Endometrium (tissue), 2 donors: ENCODE measurements at regions not wholly inside any gene's neighbourhood (a gene's known extent, or its start where the extent isn't known, plus 50 kb on each side); places are given as distances from the start of the nearest gene placed in this dataset.
A peak's percentile ranks its signal among the peaks of the same experiment; 100 is the strongest.
"Not testable (repeated sequence)": the region's sequence is repeated elsewhere in the genome, so short reads cannot be mapped to it uniquely, and the experiment has no call there.

ENCODE experiments used
- FAIRE-seq: peaks from 2 replicates; lab custom pipeline; 2012; peaks lifted over from hg19 to GRCh38; lab: Jason Lieb, UNC
- donor health status: control.
- donor health status: control.

GRCh38 chr11:23257088-23257487 lies 396.8 kb upstream of the CCDC179 start:
- no peak for FAIRE-seq

DNA sequence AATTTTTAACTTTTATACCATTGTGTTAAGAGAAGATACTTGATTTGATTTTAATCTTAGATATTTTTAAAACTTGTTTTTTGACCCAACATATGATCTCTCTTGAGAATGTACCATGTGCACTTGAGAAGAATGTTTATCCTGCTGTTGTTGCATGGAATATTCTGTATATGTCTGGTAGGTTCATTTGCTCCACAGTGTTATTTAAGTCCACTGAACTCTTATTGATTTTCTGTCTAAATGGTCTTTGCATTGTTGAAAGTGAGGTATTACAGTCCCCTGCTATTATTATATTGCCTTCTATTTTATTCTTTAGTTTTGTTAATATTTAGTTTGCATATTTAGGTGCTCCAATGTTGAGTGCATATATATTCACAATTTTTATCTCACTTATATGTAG lies 397.3 kb upstream of the CCDC179 start:
- no peak for FAIRE-seq

DNA sequence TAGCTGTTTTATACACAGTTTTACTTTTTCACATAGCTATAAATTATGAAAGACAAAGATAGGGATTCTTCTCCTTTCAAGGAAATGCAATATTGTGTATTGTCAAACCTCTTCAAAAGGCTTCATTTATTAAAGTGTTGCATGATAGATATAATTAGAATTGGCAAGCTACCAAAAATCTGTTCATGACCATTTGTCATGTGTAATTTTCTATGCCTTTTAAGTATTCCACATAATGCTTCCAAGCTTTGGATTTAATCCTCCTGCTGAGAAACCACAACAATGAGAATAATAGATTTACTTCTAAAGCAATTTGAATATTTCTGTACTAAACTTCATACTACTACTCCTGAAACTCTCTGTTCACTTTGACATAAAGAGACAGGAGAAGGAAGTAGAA lies 403.2 kb upstream of the CCDC179 start:
- FAIRE-seq: no peak

GRCh38 chr11:23272095-23272494 lies 411.8 kb upstream of the CCDC179 start:
- no peak for FAIRE-seq

DNA sequence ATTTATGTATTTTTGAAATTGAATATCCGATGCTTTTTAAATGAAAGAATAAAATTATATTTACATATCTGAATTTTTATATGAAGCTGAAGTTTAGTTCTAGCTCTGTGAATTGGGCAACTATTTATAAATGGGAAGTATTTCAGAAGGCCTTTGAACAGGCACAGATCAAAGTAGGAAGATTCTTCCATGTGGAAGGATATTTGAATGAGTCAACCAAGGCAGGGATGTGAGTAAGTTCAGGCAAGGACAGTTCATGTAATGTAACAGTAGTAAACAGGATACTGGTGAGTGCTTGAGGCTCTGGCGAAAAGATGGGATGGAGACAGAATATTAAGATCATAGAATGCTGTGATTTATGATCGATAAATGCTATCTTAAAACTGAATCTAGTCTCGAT lies 417.8 kb upstream of the CCDC179 start:
- FAIRE-seq: no peak

DNA sequence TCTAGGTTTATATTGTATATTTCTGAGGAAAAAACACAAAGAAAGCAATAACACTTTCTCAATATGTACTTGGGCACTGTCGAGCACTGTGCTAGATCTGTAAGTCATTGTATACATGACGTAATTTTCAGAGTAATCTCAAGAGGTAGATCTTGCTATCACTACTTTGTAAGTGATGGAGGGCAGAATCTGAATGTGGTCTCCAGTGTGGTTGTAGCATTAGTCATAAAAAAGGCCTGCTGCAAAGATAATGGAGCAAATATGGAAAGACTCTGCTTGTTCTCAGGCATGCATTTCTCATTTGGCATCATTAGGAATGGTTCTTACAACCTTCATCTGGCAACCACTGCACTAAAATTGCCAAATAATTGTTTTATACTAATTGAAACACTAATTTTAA lies 419.8 kb upstream of the CCDC179 start:
- no peak for FAIRE-seq

GRCh38 chr11:23283666-23284065 lies 423.4 kb upstream of the CCDC179 start:
- FAIRE-seq: no peak

GRCh38 chr11:23284631-23285030 lies 424.4 kb upstream of the CCDC179 start:
- FAIRE-seq: no peak

GRCh38 chr11:23288003-23288783 lies 427.9 kb upstream of the CCDC179 start:
- FAIRE-seq: no peak

DNA sequence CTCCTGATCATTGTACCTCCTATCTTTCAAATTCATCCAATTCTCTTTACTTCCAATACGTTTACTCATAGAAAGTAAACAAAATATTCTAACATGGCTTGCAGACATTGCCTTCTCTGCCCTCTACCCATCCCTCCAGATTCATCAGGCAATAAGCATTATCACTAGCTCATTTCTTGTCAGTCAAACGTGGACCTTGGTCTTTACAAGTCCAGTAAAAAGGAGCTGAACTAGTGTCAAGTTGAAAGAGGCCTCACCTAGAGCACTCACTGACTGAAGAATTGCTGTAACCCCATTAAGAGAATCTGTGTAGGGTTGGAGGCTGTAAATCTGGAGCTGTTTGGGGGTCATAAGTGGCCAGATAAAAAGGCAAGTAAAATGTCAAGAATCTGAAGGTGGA lies 435.0 kb upstream of the CCDC179 start:
- FAIRE-seq: no peak

GRCh38 chr11:23308041-23308440 lies 447.8 kb upstream of the CCDC179 start:
- no peak for FAIRE-seq

DNA sequence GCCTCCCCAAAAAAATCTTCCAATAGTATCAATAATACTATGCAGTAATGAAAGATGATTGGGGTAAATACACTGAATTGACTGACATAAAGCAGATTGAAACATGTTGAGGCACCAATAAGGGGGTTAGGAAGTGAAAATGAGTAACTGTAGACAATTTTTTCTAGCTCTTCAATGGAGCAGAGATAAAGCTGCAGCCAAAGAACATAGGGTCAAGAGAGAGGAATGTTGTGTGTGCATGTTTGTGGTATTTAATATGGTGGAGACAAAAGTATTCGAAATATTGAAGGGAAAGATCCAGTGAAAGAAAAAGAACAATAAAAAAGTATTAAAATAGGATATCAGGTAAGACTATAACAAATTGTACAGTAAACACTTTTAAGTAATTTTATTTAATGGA lies 450.0 kb upstream of the CCDC179 start:
- no peak for FAIRE-seq

GRCh38 chr11:23311986-23312940 lies 452.0 kb upstream of the CCDC179 start:
- no peak for FAIRE-seq

GRCh38 chr11:23313001-23313400 lies 452.7 kb upstream of the CCDC179 start:
- FAIRE-seq: no peak

DNA sequence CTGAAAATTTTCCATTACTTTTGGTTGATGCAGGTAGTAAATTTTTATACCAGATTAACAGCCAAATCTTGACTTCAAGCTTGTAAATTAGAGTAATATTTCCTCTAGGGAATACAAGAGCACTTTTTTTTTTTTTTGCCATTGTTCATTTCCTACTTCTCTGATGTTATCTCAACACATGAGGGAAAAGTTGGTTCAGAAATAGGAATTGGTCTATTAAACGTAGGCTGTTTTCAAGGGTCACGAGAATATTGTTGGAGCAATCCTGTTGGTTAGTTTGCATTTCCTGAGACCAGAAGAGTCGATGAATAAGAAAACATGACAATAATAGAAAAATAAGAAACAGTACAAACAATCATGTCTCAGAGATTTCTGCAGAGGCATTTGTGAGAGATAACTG lies 453.9 kb upstream of the CCDC179 start:
- no peak for FAIRE-seq

DNA sequence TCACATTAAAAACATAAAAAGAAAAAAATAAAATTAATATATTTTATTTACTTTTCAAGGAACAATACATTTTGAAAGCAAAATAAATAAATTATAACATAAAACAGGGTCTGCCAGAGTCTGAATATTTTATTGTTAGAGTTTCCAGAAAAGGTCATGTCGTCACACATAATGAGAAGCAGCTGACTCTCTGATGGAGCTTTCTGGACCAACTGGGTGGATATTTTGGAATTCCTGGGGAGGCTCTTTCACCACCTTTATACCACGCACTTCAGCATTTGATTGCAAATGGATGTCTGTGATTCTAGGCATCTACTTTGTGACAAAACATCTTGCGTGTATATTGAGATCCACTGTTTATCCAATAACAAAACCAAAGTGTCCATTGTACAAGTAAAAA lies 455.0 kb upstream of the CCDC179 start:
- FAIRE-seq: no peak

- no peak for FAIRE-seq
These were observed 457.5 kb upstream of the CCDC179 start for GRCh38 chr11:23317816-23318215.

- FAIRE-seq: no peak
These were observed 458.4 kb upstream of the CCDC179 start for GRCh38 chr11:23318670-23319069.

- no peak for FAIRE-seq
These were observed 459.9 kb upstream of the CCDC179 start for GRCh38 chr11:23320131-23320530.

DNA sequence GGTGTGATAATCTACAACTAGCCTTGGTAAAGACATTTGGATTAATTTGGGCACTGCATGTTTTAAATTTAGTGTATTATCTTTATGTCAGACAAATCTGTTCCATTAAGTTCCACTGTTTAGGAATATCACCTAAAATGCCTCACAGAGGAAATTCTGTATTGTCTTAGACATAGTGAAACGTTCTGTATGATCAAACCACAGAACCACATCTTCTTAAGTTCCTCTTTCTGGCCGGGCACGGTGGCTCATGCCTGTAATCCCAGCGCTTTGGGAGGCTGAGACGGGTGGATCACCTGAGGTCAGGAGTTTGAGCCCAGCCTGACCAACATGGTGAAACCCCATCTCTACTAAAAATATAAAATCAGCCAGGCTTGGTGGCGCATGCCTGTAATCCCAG lies 475.3 kb upstream of the CCDC179 start:
- not testable (repeated sequence) for FAIRE-seq

GRCh38 chr11:23336961-23337360 lies 476.7 kb upstream of the CCDC179 start:
- no peak for FAIRE-seq

DNA sequence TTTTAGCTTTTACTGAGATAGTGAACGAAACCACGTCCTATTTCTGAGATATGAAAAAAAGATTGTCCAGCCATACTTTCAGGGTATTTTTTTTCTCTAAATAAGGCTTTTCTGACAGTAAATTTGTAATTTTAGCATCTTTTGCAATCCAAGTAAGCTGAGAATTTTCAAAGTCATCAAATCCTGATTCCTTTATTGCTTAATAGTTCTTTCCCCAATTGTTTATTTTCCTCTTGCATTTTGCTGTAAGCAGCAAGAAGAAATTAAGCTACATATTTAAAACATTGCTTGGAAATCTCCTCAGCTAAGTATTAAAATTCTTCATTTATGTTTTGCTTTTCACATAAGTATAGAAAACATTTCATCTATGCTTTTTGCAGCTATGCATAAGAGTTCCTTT lies 493.3 kb upstream of the CCDC179 start:
- FAIRE-seq: no peak

DNA sequence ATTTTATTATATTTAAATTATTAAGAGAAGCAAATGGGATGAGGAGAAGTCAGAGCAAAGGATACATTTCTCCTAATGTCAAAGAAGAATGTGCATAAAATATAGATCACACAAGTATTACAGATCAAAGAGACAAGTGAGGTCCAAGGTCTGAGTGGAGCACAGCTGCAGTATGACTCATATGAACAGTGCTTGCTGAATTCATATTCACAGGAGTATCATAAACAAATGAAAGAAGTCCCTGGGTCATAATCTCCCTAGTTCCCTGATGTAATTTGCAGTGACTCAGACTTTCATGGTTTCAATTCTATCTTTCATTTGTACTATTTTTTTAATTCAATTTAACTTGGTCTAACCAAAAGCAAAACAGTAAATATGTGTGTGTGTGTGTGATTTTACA lies 499.0 kb upstream of the CCDC179 start:
- FAIRE-seq: peak; percentile 90
